GM19438 (cell line): ENCODE measurements at regions not wholly inside any gene's neighbourhood (a gene's known extent, or its start where the extent isn't known, plus 50 kb on each side); places are given as distances from the start of the nearest gene placed in this dataset.

Experiments used
- ATAC-seq: cut with Tn5 transposase; IDR thresholded peaks from one replicate; pipeline ENCODE4 v1.9.1; 2021; ENCODE audit warnings: low read depth; ENCODE audit not compliant: unreplicated experiment

- no peak for ATAC-seq
These were observed 94.6 kb upstream of the UST start for GRCh38 chr6:148652205-148652604.

DNA sequence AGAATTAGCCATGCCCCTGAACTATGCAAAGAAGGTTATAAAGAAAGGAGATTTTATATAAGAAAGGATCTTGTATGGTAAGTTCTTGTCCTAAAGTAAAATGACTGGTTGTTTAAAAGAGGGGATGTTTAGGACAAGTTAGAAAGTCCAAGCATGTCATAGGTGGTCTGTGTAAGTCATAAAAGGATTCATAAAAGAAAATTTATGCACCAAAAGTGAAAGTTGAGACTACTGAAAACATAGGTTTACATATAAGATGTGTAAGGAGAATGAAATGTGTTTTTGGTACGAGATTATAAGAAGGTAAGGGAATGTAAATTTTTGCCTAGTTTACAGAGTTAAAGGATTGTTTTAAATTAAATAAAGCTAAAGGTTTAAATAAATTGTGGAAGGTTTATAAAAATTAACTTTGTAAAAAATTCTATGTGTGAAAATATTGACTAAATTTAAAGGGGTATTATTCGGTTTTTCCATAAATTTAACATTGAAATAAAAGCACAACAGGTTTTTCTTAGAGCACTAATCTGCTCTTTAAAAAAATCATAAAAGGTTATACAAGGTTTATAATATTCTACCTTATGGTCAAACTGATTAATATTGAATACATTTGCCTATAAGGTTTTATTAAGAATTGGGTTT, 93.6 kb upstream of the UST start:
- no peak for ATAC-seq

GRCh38 chr6:148657048-148657447, 89.8 kb upstream of the UST start:
- peak; percentile 77 for ATAC-seq

DNA sequence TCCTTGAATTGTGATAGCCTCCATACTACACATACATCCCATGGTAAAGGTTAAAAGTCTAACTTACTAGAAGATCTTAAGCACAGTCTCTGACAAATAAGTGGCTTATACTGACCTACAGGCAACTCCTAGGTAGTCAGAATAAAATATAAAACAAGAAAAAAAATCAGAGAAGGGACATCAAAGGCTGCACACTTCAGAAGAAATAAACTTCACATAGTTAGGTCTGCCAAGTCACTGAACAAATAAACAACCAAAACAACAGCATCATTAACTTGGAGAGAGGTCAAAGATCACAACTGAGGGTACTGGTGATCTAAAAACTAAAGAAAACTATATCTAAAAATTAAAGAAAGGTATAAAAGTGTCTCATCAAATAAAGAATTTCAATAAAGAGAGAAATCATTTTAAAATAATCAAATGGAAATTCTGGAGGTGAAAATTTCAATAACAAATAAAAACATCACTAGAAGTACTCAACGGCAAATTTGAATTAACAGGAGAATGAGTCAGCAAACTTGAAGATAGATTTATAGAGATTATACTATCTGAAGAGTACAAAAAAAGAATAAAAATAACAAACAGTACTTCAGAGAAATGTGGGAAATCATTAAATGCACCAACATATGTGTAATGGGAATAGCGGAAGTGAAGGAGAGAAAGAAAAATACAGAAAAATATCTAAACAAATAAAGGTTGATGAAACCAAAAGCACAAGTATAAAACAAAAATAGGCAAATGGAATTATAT, 88.0 kb upstream of the UST start:
- ATAC-seq = no peak

- ATAC-seq = no peak
These were observed 79.4 kb upstream of the UST start for GRCh38 chr6:148667395-148667794.

GRCh38 chr6:148671085-148671484, 75.7 kb upstream of the UST start:
- ATAC-seq = no peak

DNA sequence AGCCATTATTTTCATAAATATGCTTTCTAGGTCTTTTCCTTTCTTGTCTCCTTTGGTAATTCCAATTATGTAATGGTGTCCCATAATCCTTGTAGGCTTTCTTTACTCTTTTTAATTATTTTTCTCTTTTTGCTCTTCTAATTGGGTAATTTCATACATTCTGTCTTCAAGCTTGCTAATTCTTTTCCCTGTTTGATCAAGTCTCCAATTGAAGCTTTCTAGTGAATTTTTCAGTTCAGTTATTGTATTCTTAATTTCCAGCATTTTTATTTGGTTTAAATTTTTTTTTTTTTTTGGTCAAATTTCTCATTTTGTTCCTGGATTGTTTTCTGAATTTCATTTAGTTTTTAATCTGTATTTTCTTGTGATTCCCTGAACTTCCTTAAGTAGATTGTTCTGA, 74.9 kb upstream of the UST start:
- ATAC-seq = no peak

DNA sequence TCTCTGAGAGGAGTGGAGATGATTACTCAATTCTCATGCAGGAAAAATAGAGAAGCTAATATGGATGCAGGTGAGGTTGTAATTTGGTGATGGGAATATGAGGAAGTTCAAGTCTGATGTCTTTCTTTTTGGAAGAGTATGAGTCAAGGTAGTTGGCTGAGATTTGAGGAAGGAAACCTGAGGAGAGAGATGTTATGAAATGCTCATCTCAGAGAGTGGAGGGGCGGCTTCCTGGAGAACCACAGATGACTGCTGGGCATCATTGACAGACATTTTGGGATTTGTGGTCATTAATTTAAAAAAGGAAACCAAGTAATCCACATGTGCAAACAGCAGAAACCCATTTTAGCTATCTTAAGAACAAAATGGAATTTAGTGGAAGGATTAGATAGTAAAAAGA, 72.5 kb upstream of the UST start:
- ATAC-seq = no peak

GRCh38 chr6:148677594-148678476, 69.0 kb upstream of the UST start:
- peak; percentile 81 for ATAC-seq

DNA sequence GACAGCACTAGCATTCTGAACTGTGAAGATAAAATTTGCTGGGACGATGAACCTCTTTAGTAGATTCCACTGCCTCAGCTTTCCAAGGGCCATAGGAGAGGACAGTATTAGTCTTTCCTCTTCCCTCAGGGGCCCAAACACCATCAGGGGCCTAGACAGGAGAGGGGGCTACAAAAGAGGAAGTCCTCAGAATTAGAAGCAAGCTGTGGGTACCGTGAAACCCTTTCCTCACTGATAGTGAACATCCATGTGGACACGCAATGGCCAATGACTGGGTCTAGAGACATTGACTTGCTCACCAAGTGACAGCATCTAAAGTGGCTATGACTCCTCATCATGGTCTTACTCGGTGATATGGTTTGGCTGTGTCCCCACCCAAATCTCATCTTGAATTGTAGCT, 68.1 kb upstream of the UST start:
- ATAC-seq = no peak

DNA sequence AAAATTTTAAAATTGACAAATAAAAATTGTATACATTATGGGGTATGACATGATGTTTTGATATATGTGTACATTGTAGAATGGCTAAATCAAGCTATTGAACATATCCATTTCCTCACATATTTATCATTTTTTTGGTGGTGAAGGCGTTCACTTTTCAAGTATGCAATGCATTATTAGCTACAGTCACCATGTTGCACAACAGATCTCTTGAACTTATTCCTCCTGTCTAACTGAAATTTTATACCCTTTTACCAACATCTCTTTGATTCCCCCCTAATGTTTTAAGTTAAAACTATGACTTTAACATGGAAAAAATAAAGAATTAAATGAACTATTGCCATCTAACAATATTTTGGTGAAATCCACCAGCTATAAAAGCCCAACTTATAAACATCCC, 65.2 kb upstream of the UST start:
- no peak for ATAC-seq

- no peak for ATAC-seq
These were observed 64.6 kb upstream of the UST start for GRCh38 chr6:148682252-148682651.

DNA sequence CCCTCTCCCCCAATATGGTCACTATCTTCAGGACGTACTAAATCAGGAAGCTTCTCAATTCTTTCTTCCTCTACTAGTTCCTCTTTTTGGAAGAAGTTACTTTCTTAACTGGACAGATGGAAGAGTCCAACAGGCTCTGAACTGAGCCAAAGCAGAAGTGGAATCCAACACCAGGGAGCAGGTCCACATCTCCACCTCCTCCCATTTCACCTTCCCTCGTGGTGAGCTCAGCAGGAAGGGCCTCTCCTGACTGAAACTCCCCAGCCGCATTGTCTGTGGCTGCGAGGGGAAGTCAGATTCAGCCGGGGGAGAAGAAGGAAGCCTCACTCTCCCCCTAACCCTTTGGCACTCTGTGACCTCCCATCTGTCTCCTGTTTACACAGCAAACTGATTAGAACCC, 63.8 kb upstream of the UST start:
- ATAC-seq = peak; percentile 46

GRCh38 chr6:148689168-148689567, 57.7 kb upstream of the UST start:
- no peak for ATAC-seq

DNA sequence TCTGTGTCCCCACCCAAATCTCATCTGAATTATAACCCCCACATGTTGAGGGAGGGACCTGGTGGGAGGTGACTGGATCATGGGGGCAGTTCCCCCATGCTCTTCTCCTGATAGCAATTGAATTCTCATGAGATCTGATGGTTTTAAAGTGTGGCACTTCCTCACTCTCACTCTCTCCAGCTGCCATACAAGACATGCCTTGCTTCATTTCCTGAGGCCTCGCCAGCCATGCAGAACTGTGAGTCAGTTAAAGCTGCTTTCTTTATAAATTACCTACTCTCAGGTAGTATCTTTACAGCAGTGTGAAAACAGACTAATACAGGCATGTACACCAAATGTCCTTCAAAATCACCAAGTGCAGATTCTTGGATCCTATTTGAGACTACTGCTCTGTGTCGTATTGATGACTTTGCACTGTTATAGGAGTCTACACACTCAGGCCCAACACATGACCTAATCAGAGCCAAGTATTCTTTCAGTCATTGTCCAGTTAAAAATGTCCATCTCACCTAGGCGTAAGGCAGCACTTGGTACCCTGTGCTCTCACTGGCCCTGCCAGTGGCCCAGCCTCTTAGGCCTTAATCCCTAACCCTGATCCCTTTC, 52.8 kb upstream of the UST start:
- peak; percentile 90 for ATAC-seq
